OCI-LY3 (cell line): ENCODE measurements at regions not wholly inside any gene's neighbourhood (a gene's known extent, or its start where the extent isn't known, plus 50 kb on each side); places are given as distances from the start of the nearest gene placed in this dataset.

Experiments used
- EZH2phosphoT487 ChIP-seq: fragments of 200-600 bp; shearing (Covaris generic); IDR thresholded peaks from 2 replicates; pipeline ENCODE4 v1.6.1; 2018; ENCODE audit warnings: antibody characterized with exemption, mixed run types, low read depth
- TF ChIP-seq, protein P1 (sequence below): fragments of 200-600, 300-600 bp; sonication (generic); IDR thresholded peaks from 2 replicates; pipeline ENCODE4 v1.5.1; 2014; ENCODE audit warnings: antibody characterized with exemption, low read length, low read depth

DNA sequence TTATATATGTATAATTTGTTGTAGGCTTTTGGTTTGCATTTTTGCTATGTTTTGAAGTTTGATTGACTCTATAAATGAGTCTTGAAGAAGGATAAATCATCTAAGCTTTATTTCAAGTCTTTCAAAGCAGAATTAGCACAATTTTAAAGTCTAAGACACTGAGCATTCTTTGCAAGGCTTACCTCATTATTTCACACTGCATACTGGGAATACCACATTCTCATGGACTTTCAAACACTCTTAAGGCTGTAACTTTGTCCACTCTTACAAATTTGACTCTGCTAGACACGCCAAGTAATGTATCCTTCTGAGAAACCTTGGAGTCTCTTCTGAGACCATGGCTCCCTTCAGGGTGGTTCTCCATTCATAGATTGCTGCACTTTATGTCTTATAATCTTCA is 281.3 kb upstream of the COL8A1 start:
- TF ChIP-seq, protein P1, sequence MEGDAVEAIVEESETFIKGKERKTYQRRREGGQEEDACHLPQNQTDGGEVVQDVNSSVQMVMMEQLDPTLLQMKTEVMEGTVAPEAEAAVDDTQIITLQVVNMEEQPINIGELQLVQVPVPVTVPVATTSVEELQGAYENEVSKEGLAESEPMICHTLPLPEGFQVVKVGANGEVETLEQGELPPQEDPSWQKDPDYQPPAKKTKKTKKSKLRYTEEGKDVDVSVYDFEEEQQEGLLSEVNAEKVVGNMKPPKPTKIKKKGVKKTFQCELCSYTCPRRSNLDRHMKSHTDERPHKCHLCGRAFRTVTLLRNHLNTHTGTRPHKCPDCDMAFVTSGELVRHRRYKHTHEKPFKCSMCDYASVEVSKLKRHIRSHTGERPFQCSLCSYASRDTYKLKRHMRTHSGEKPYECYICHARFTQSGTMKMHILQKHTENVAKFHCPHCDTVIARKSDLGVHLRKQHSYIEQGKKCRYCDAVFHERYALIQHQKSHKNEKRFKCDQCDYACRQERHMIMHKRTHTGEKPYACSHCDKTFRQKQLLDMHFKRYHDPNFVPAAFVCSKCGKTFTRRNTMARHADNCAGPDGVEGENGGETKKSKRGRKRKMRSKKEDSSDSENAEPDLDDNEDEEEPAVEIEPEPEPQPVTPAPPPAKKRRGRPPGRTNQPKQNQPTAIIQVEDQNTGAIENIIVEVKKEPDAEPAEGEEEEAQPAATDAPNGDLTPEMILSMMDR = no peak
- TF ChIP-seq EZH2phosphoT487 = no peak
